NCI-H524 treated with DMSO at 0.1 percent for 48 hours (cell line): ENCODE measurements at regions not wholly inside any gene's neighbourhood (a gene's known extent, or its start where the extent isn't known, plus 50 kb on each side); places are given as distances from the start of the nearest gene placed in this dataset.
"Not testable (repeated sequence)": the region's sequence is repeated elsewhere in the genome, so short reads cannot be mapped to it uniquely, and the experiment has no call there.

Experiments used
- DNase-seq: peaks from one replicate; lab custom pipeline; 2025; lab: John Stamatoyannopoulos, UW

- no peak for DNase-seq
Measured at GRCh38 chr20:30511322-30512030, 746.0 kb upstream of the DEFB115 start.

GRCh38 chr20:30513050-30513628, 744.3 kb upstream of the DEFB115 start:
- no peak for DNase-seq

GRCh38 chr20:30515915-30516314, 741.5 kb upstream of the DEFB115 start:
- not testable (repeated sequence) for DNase-seq

- DNase-seq: not testable (repeated sequence)
Measured at GRCh38 chr20:30518906-30519305, 738.6 kb upstream of the DEFB115 start.

DNA sequence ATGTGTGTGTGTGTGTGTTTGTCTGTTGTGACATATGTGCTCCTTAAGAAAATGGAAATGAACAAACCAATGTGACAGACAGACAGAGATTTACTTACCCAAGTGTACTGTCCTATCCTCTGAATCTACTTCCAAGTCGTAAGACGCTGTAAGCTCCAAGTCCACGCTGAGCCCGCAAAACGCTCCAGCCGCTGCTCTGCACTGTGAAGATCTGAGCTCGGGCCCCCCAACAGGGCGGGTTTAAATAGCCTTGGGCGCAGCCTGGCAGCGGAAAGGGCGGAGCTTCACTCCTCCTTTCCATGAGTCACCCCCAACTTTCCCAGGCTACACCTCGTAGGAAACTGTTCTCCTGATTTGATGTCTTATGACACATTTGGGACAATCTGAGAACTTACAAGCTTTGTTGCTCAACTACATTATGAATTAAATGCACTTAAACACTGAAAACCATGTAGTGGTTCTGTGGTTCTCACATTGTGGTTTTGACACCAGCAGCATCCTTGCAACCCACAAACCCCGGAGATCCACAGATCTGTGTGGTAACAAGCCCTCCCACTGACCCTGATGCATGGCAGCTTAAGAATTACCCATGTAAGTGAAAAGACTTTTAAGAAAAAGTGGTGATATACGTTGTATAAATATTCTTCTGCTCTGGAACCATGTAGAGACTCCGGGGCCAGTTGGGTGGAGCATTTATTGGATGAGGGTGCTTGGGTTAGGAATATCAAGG, 735.6 kb upstream of the DEFB115 start:
- not testable (repeated sequence) for DNase-seq

DNA sequence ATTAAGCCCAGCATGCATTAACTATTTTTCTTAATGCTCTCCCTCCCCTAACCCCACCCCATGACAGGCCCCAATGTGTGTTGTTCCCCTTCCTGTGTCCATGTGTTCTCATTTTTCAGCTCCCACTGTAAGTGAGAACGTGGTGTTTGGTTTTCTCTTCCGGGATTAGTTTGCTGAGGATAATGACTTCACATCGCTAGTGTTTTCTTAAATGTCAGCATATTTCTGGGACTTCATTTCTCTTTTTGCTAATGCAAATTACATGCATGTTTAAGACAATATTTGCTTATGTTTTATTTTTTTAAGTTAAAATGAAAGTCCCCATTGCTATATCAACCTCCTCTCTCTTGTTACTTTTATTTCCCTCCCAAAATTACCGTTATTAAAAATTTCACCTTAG, 733.3 kb upstream of the DEFB115 start:
- not testable (repeated sequence) for DNase-seq

DNA sequence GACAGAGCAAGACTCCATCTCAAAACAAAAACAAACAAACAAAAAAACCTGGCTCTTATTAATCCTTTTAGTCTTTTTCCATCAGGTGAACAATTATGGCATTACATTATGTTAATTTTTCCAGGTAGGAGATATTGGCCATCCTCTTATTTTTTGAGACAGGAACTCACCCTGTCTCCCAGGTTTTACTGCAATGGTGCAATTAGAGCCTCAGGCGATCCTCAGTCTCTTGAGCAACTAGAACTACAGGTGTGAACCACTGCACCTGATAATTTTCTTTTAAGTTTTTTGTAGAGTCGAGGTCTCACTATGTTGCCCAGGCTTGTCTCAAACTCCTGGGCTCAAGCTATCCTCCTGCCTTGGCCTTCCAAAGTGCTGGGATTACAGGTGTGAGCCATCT, 732.7 kb upstream of the DEFB115 start:
- DNase-seq: not testable (repeated sequence)

DNA sequence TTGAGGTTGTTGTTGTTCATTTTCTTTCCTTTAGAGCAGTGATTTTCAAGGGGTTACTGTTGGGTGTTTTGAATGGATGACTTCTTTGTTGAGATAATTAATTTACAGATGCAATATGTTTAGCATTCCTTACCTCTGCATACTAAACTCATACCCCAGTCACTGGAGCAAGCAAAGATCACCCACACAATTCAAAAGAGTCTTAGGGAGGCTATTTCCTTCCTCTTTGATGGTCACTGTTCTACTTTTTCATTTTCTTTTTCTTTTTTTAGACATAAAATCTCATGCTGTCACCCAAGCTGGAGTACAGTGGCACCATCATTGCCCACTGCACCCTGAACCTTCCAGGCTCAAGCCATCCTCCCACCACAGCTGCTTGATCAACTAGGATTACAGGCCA, 723.8 kb upstream of the DEFB115 start:
- DNase-seq: not testable (repeated sequence)

GRCh38 chr20:30537459-30537858, 720.0 kb upstream of the DEFB115 start:
- DNase-seq: not testable (repeated sequence)

GRCh38 chr20:30540330-30541069, 717.0 kb upstream of the DEFB115 start:
- not testable (repeated sequence) for DNase-seq

- DNase-seq: not testable (repeated sequence)
Measured at GRCh38 chr20:30551236-30551635, 706.2 kb upstream of the DEFB115 start.

- not testable (repeated sequence) for DNase-seq
Measured at GRCh38 chr20:30556797-30557196, 700.7 kb upstream of the DEFB115 start.

GRCh38 chr20:30565086-30565485, 692.4 kb upstream of the DEFB115 start:
- not testable (repeated sequence) for DNase-seq

- not testable (repeated sequence) for DNase-seq
Measured at GRCh38 chr20:30569867-30570266, 687.6 kb upstream of the DEFB115 start.

DNA sequence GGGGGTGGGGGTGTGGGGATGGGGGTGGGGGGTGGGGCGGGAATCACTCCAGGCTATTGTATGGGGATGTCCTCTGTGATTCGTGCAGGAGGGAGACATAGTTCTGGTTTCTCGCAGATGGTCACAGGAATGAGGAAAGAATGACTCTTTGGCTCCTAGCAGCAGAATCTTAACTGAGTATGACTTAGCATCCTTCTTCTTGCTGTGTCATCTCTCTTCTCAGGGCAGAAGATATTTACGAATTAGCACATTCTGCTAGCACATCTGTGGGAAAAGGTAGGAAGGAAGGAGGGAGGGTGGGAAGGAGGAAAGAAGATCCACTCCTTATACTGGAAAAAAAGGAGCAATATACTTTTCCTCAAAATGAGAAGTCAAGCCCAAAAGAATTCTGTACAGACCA, 686.8 kb upstream of the DEFB115 start:
- not testable (repeated sequence) for DNase-seq

GRCh38 chr20:30574337-30574736, 683.1 kb upstream of the DEFB115 start:
- DNase-seq: not testable (repeated sequence)

- DNase-seq: not testable (repeated sequence)
Measured at GRCh38 chr20:30579069-30579468, 678.4 kb upstream of the DEFB115 start.

- peak; percentile 81 for DNase-seq
Measured at GRCh38 chr20:30579824-30580438, 677.5 kb upstream of the DEFB115 start.

GRCh38 chr20:30581839-30582238, 675.6 kb upstream of the DEFB115 start:
- not testable (repeated sequence) for DNase-seq

GRCh38 chr20:30584403-30584802, 673.1 kb upstream of the DEFB115 start:
- DNase-seq: not testable (repeated sequence)

- DNase-seq: peak; percentile 44
Measured at GRCh38 chr20:30585244-30585796, 672.1 kb upstream of the DEFB115 start.
